ENCODE measurements at regions not wholly inside any gene's neighbourhood (a gene's known extent, or its start where the extent isn't known, plus 50 kb on each side); places are given as distances from the start of the nearest gene placed in this dataset.
A peak's percentile ranks its signal among the peaks of the same experiment; 100 is the strongest.

GRCh38 chr21:23950344-23950743 lies 1656.9 kb downstream of the MRPL39 start:
- H3K36me3 ChIP-seq (ENCODE audit: insufficient read depth, low read length), result no peaks in the 10 kb centered on the region
- no peak for TF ChIP-seq CTCF (IDR thresholded peaks at IDR 0.05; ENCODE audit: borderline replicate concordance, extremely low read depth, low read length, poor library complexity, severe bottlenecking)
- TF ChIP-seq EZH2 (IDR thresholded peaks at IDR 0.05; ENCODE audit: borderline replicate concordance, low read depth, low read length, severe bottlenecking), result no peak
- no peaks in the 10 kb centered on the region for H3K9me3 ChIP-seq (ENCODE audit: insufficient read depth, low read length, severe bottlenecking)
- no peak overlapping the region for H3K9ac ChIP-seq (ENCODE audit: low read depth, low read length)
- peak overlapping the region; percentile 46; the same call in 1 of the 2 replicates for H3K27ac ChIP-seq (ENCODE audit: low read length)
- no peak overlapping the region for H2AFZ ChIP-seq (ENCODE audit: low read depth, low read length)
- DNase-seq, result peak; percentile 28
- peak; percentile 87 for ATAC-seq (ENCODE audit: insufficient read depth, low read depth)
- H3K27me3 ChIP-seq (ENCODE audit: insufficient read depth, low read length, poor library complexity), result no peaks in the 10 kb centered on the region
- H3K79me2 ChIP-seq (ENCODE audit: insufficient read depth, low read length), result no peaks in the 10 kb centered on the region
- H3K4me1 ChIP-seq (ENCODE audit: insufficient read depth, low read length), result peaks cover 27% of the 10 kb centered on the region
- no peak overlapping the region for H3K4me2 ChIP-seq (ENCODE audit: insufficient read depth, low read length)
- no peaks in the 10 kb centered on the region for H4K20me1 ChIP-seq (ENCODE audit: insufficient read depth, low read length)
- no peak overlapping the region for H3K4me3 ChIP-seq (ENCODE audit: low read depth in 1 of 2, low read length in 2 of 2)

DNA sequence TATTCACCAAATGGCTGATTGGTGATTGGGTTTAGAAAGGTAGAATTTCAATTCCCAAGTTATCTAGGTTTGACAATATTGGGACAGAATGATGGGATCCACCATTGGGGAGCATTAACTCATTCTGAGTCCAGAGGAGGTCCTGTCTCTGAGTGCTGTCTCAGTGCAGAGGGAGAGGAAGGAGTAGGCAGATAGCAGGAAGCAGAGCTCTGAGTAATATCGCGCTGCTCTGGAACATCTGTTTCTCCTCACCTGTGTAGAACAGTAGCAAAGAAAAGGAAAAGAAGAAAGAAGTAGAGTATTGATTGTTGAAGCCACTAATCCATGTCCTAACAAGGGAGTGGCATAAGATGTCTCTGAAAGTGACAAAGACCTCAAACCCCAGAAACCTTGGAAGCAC lies 1657.8 kb downstream of the MRPL39 start:
- TF ChIP-seq EZH2 (IDR thresholded peaks at IDR 0.05; ENCODE audit: borderline replicate concordance, low read depth, low read length, severe bottlenecking) (no peak), CTCF (IDR thresholded peaks at IDR 0.05; ENCODE audit: borderline replicate concordance, extremely low read depth, low read length, poor library complexity, severe bottlenecking) (no peak)

GRCh38 chr21:23939369-23940065 lies 1667.8 kb downstream of the MRPL39 start:
- Histone ChIP-seq H3K4me2 (ENCODE audit: insufficient read depth, low read length) (no peak overlapping the region), H4K20me1 (ENCODE audit: insufficient read depth, low read length) (no peaks in the 10 kb centered on the region), H3K9me3 (ENCODE audit: insufficient read depth, low read length, severe bottlenecking) (no peaks in the 10 kb centered on the region), H3K36me3 (ENCODE audit: insufficient read depth, low read length) (no peaks in the 10 kb centered on the region), H3K79me2 (ENCODE audit: insufficient read depth, low read length) (no peaks in the 10 kb centered on the region), H3K27ac (ENCODE audit: low read length) (no peak overlapping the region), H3K4me3 (ENCODE audit: low read depth in 1 of 2, low read length in 2 of 2) (no peak overlapping the region), H3K9ac (ENCODE audit: low read depth, low read length) (no peak overlapping the region), H3K4me1 (ENCODE audit: insufficient read depth, low read length) (no peaks in the 10 kb centered on the region), H3K27me3 (ENCODE audit: insufficient read depth, low read length, poor library complexity) (no peaks in the 10 kb centered on the region), H2AFZ (ENCODE audit: low read depth, low read length) (no peak overlapping the region)
- DNase-seq (no peak), ATAC-seq (ENCODE audit: insufficient read depth, low read depth) (no peak)
- TF ChIP-seq CTCF (IDR thresholded peaks at IDR 0.05; ENCODE audit: borderline replicate concordance, extremely low read depth, low read length, poor library complexity, severe bottlenecking) (no peak), EZH2 (IDR thresholded peaks at IDR 0.05; ENCODE audit: borderline replicate concordance, low read depth, low read length, severe bottlenecking) (no peak)

More for the DNA sequence above, 1657.8 kb downstream of the MRPL39 start:
- H2AFZ ChIP-seq (ENCODE audit: low read depth, low read length), result no peak overlapping the region
- no peak overlapping the region for H3K4me2 ChIP-seq (ENCODE audit: insufficient read depth, low read length)
- no peaks in the 10 kb centered on the region for H3K27me3 ChIP-seq (ENCODE audit: insufficient read depth, low read length, poor library complexity)
- H3K4me1 ChIP-seq (ENCODE audit: insufficient read depth, low read length), result peaks cover 18% of the 10 kb centered on the region
- no peak overlapping the region for H3K9ac ChIP-seq (ENCODE audit: low read depth, low read length)
- H3K9me3 ChIP-seq (ENCODE audit: insufficient read depth, low read length, severe bottlenecking), result no peaks in the 10 kb centered on the region
- DNase-seq (no peak), ATAC-seq (ENCODE audit: insufficient read depth, low read depth) (peak; percentile 63; the same call in 2 of the 3 replicates)
- no peaks in the 10 kb centered on the region for H3K79me2 ChIP-seq (ENCODE audit: insufficient read depth, low read length)
- H3K27ac ChIP-seq (ENCODE audit: low read length), result no peak overlapping the region
- H3K4me3 ChIP-seq (ENCODE audit: low read depth in 1 of 2, low read length in 2 of 2), result no peak overlapping the region
- no peaks in the 10 kb centered on the region for H3K36me3 ChIP-seq (ENCODE audit: insufficient read depth, low read length)
- no peaks in the 10 kb centered on the region for H4K20me1 ChIP-seq (ENCODE audit: insufficient read depth, low read length)

Measured in DND-41 (cell line).